Smooth muscle cell (in vitro differentiated cells): ENCODE measurements at regions not wholly inside any gene's neighbourhood (a gene's known extent, or its start where the extent isn't known, plus 50 kb on each side); places are given as distances from the start of the nearest gene placed in this dataset.

ENCODE experiments used
- DNase-seq: peaks from one replicate; lab custom pipeline; 2025; ENCODE audit not compliant: unreplicated experiment; lab: John Stamatoyannopoulos, UW
- H2AFZ ChIP-seq: fragments of 200-600 bp; sonication (generic); 2 replicates; pipeline ENCODE4 v1.6.0; 2016; ENCODE audit warnings: antibody characterized with exemption, low read depth, mild to moderate bottlenecking
- H3F3A ChIP-seq: fragments of 200-600 bp; sonication (generic); 2 replicates; pipeline ENCODE4 v1.6.0; 2017; ENCODE audit warnings: antibody characterized with exemption, low read depth
- H3K27ac ChIP-seq: fragments of 200-600 bp; sonication (generic); 2 replicates; pipeline ENCODE4 v1.5.1; 2016; ENCODE audit warnings: low read depth, mild to moderate bottlenecking
- H3K27me3 ChIP-seq: fragments of 200-600 bp; sonication (generic); 2 replicates; pipeline ENCODE4 v1.6.1; 2016; ENCODE audit warnings: low read depth, mild to moderate bottlenecking
- H3K36me3 ChIP-seq: fragments of 200-600 bp; sonication (generic); 2 replicates; pipeline ENCODE4 v1.5.1; 2016; ENCODE audit warnings: low read depth
- H3K4me1 ChIP-seq: fragments of 200-600 bp; sonication (generic); 2 replicates; pipeline ENCODE4 v1.5.1; 2016; ENCODE audit warnings: low read depth
- H3K4me2 ChIP-seq: fragments of 200-600 bp; sonication (generic); 2 replicates; pipeline ENCODE4 v1.6.0; 2016; ENCODE audit warnings: mild to moderate bottlenecking
- H3K4me3 ChIP-seq: fragments of 200-600 bp; sonication (generic); 2 replicates; pipeline ENCODE4 v1.5.1; 2016; ENCODE audit warnings: mild to moderate bottlenecking
- H3K79me2 ChIP-seq: fragments of 200-600 bp; sonication (generic); 2 replicates; pipeline ENCODE4 v1.6.0; 2016; ENCODE audit warnings: low read depth, mild to moderate bottlenecking
- H3K9ac ChIP-seq: fragments of 200-600 bp; sonication (generic); 2 replicates; pipeline ENCODE4 v1.6.0; 2016; ENCODE audit warnings: low read depth
- H3K9me3 ChIP-seq: fragments of 200-600 bp; sonication (generic); replicated peaks from 2 replicates; pipeline ENCODE4 v1.5.1; 2016; ENCODE audit warnings: low read depth
- H4K20me1 ChIP-seq: fragments of 200-600 bp; sonication (generic); 2 replicates; pipeline ENCODE4 v1.6.0; 2016; ENCODE audit warnings: low read depth
- WGBS: methylation state at CpG from one replicate; pipeline ENCODE4 v1.1.7; 2016; ENCODE audit warnings: low lambda C conversion rate; 5-methylcytosine and 5-hydroxymethylcytosine counted together
- TF ChIP-seq, protein P1 (sequence below): fragments of 200-600 bp; sonication (generic); IDR thresholded peaks from 2 replicates; pipeline ENCODE4 v1.5.1; 2017; ENCODE audit warnings: borderline replicate concordance, mild to moderate bottlenecking, antibody characterized with exemption; ENCODE audit not compliant: insufficient read depth, poor library complexity, severe bottlenecking

DNA sequence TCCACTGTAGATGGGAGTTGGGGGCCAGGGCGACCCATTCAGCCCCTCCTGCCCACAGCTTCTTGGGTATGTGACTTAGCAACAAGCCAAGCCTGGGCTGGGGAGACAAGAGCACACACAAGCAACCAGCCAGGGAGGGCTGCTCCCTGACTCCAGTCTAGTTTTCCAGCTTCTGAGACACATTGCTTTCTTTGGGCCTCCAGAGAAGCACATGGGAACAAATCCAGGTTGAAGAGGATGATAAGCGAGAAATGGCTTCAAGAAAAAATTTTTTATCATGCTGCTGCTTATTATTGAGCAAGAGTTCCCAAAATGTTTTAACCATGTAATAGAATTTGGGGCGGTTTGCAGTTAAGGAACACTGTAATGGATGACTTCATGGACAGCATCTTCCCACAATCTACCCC, 173.7 kb downstream of the SOX9 start:
- Histone ChIP-seq H3K4me2 (no peak overlapping the region), H3K9me3 (no peaks in the 10 kb centered on the region), H3K27me3 (no peaks in the 10 kb centered on the region), H3F3A (no peaks in the 10 kb centered on the region), H3K4me3 (no peak overlapping the region), H3K27ac (no peak overlapping the region), H3K4me1 (no peaks in the 10 kb centered on the region), H4K20me1 (no peaks in the 10 kb centered on the region), H3K9ac (no peak overlapping the region), H2AFZ (no peak overlapping the region), H3K36me3 (no peaks in the 10 kb centered on the region), H3K79me2 (no peaks in the 10 kb centered on the region)
- TF ChIP-seq, protein P1, sequence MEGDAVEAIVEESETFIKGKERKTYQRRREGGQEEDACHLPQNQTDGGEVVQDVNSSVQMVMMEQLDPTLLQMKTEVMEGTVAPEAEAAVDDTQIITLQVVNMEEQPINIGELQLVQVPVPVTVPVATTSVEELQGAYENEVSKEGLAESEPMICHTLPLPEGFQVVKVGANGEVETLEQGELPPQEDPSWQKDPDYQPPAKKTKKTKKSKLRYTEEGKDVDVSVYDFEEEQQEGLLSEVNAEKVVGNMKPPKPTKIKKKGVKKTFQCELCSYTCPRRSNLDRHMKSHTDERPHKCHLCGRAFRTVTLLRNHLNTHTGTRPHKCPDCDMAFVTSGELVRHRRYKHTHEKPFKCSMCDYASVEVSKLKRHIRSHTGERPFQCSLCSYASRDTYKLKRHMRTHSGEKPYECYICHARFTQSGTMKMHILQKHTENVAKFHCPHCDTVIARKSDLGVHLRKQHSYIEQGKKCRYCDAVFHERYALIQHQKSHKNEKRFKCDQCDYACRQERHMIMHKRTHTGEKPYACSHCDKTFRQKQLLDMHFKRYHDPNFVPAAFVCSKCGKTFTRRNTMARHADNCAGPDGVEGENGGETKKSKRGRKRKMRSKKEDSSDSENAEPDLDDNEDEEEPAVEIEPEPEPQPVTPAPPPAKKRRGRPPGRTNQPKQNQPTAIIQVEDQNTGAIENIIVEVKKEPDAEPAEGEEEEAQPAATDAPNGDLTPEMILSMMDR = no peak
- DNase-seq = no peak
- 91% methylated on average over 3 of the region's 3 CpGs for WGBS

DNA sequence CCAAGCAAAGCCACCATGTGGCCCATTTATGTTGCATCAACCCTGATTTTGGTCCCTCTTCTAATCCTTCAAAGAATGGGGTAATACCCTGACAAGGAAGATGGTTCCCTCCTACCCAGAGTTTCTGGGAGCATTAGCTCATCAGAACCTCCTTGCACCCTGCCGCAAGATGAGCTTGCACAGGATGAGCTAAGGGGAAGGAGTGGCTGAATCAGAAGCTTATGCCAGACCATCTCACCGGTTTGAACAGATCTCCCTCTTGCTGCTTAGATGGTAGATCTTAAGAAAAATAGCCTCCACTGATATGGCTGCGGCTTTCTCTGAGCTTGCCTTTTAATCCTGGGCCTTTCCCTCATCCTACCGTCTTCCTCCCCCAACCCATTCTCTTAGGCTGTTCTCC, 175.1 kb downstream of the SOX9 start:
- TF ChIP-seq, protein P1 = no peak
- no peak overlapping the region for H3K4me2 ChIP-seq
- no peaks in the 10 kb centered on the region for H3K9me3 ChIP-seq
- DNase-seq = no peak
- no peaks in the 10 kb centered on the region for H3F3A ChIP-seq
- no peaks in the 10 kb centered on the region for H4K20me1 ChIP-seq
- no peaks in the 10 kb centered on the region for H3K36me3 ChIP-seq
- WGBS = 65% methylated on average over 4 of the region's 4 CpGs
- no peak overlapping the region for H3K27ac ChIP-seq
- no peaks in the 10 kb centered on the region for H3K27me3 ChIP-seq
- no peaks in the 10 kb centered on the region for H3K4me1 ChIP-seq
- no peak overlapping the region for H2AFZ ChIP-seq
- H3K79me2 ChIP-seq = no peaks in the 10 kb centered on the region
- no peak overlapping the region for H3K9ac ChIP-seq
- H3K4me3 ChIP-seq = no peak overlapping the region

DNA sequence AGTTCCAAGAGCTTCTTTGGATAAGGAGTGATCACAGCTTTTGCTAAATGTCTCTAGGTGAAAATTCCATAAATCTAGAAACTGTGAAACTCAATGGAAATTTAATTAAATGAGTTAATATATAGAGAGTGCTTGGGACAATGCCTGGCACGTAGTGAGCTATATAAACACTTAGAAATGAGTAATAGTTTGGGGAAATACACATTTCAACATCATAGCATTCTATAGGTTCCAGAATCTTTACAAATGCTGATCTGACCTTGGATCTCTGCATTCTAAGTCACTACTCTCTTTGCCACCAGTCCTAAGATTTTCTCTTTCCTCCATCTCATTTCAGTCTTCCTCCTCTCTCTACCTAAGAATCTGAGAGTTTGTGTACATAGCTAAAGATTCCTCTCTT, 175.6 kb downstream of the SOX9 start:
- H3K36me3 ChIP-seq = no peaks in the 10 kb centered on the region
- DNase-seq = no peak
- no peaks in the 10 kb centered on the region for H3F3A ChIP-seq
- no peaks in the 10 kb centered on the region for H4K20me1 ChIP-seq
- no peak overlapping the region for H2AFZ ChIP-seq
- H3K27ac ChIP-seq = peak overlapping the region; percentile 25
- no peaks in the 10 kb centered on the region for H3K4me1 ChIP-seq
- TF ChIP-seq, protein P1 = no peak
- no peak overlapping the region for H3K4me3 ChIP-seq
- 41% methylated on average over 1 of the region's 1 CpG for WGBS
- no peaks in the 10 kb centered on the region for H3K27me3 ChIP-seq
- no peaks in the 10 kb centered on the region for H3K79me2 ChIP-seq
- peak overlapping the region; percentile 5 for H3K4me2 ChIP-seq
- no peak overlapping the region for H3K9ac ChIP-seq
- H3K9me3 ChIP-seq = no peaks in the 10 kb centered on the region

DNA sequence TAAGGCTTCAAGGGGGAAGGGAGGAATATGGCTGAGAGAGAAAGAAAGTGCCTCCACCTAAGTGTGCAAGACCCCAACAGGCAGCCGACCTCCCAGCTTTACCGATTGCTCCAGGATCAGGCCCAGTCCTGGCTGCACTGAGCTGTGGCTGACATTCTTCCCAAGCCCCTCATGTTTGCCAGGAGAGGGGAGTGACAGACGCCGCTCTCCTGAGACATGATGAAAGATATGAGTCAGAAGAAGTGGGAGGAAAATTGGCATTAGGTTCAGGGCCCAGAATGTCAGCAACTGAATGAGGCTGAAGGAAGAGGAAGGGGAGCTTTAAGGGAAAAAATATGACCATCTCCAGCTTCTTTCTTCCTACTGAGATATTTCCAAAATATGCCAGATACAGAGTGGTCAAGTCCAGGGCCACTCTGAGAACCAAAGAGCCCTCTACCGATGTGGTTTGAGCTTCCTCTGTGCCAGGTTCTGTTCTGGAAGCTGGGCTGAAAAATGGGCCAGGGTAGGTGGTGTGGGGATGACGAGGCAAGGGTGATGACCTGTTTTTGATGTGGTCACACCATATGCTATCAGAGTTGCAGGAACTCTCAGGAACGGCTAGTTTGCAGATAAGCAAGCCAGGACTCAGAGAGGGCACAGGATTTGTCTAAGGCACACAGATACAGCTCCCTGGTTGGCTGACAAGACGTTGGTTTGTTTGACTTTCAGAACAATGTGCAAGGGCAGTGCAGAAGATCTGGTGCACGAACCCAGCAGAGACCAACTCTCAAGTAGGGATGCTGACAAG, 176.7 kb downstream of the SOX9 start:
- DNase-seq = no peak
- Histone ChIP-seq H3K4me2 (peak overlapping the region; percentile 70), H3K36me3 (no peaks in the 10 kb centered on the region), H3K27ac (peak overlapping the region; percentile 25), H3K4me3 (no peak overlapping the region), H3K79me2 (no peaks in the 10 kb centered on the region), H4K20me1 (no peaks in the 10 kb centered on the region), H3K9me3 (no peaks in the 10 kb centered on the region), H3K9ac (no peak overlapping the region), H2AFZ (no peak overlapping the region), H3F3A (no peaks in the 10 kb centered on the region), H3K27me3 (no peaks in the 10 kb centered on the region), H3K4me1 (no peaks in the 10 kb centered on the region)
- TF ChIP-seq, protein P1 = no peak
- WGBS = 55% methylated on average over 9 of the region's 9 CpGs
